CD4-positive, alpha-beta T cell (primary cell): ENCODE measurements at regions not wholly inside any gene's neighbourhood (a gene's known extent, or its start where the extent isn't known, plus 50 kb on each side); places are given as distances from the start of the nearest gene placed in this dataset.
"Not testable (repeated sequence)": the region's sequence is repeated elsewhere in the genome, so short reads cannot be mapped to it uniquely, and the experiment has no call there.

ENCODE experiments used
- ATAC-seq: fragments of 200-7000 bp; cut with Tn5 transposase; one replicate; pipeline ENCODE4 v1.10.0; 2022; ENCODE audit warnings: mild to moderate bottlenecking; ENCODE audit not compliant: poor library complexity
- CTCF ChIA-PET: fragments of 350-600 bp; sonication (Branson Sonifier 250); formaldehyde crosslinking; loops from one replicate; lab custom pipeline; 2021; ENCODE audit warnings: antibody characterized with exemption, inconsistent platforms; lab: Charles Lee
- POLR2A ChIA-PET: fragments of 350-600 bp; sonication (Branson Sonifier 250); formaldehyde crosslinking; loops from one replicate; lab custom pipeline; 2021; ENCODE audit warnings: antibody characterized with exemption, inconsistent platforms; lab: Charles Lee
- DNase-seq, 14 experiments: peaks; one replicate each; pipeline ENCODE4 v3.0.0-alpha.2; 2013 to 2020; ENCODE audit warnings: mixed read lengths in 2 of 14
- H3K27ac ChIP-seq, 2 donors: one replicate each; pipeline versions ENCODE4 v1.5.1 to v1.7.0; 2013; ENCODE audit warnings: low read length in 2 of 2, low read depth in 1 of 2, mild to moderate bottlenecking in 1 of 2
- H3K27me3 ChIP-seq, 2 experiments: 1 replicate in 1 of 2; 2 replicates in 1 of 2; pipeline versions ENCODE4 v1.6.1 to v1.7.0; 2013; ENCODE audit warnings: low read length in 2 of 2, control low read depth in 1 of 2, mild to moderate bottlenecking in 1 of 2, moderate library complexity in 1 of 2; ENCODE audit not compliant: insufficient read depth in 2 of 2, control insufficient read depth in 1 of 2
- H3K36me3 ChIP-seq: one replicate; pipeline ENCODE4 v1.6.1; 2013; ENCODE audit warnings: low read length, control low read depth; ENCODE audit not compliant: insufficient read depth
- H3K4me1 ChIP-seq: one replicate; pipeline ENCODE4 v1.6.1; 2013; ENCODE audit warnings: low read length, control low read depth; ENCODE audit not compliant: insufficient read depth
- H3K4me3 ChIP-seq: one replicate; pipeline ENCODE4 v1.5.1; 2013; ENCODE audit warnings: mild to moderate bottlenecking, low read length, moderate library complexity
- H3K9me3 ChIP-seq, 2 experiments: 1 replicate in 1 of 2; 2 replicates in 1 of 2; pipeline versions ENCODE4 v1.6.1 to v1.7.0; 2013; ENCODE audit warnings: low read length in 2 of 2, mild to moderate bottlenecking in 2 of 2, control low read depth in 1 of 2, moderate library complexity in 1 of 2; ENCODE audit not compliant: control insufficient read depth in 1 of 2, insufficient read depth in 1 of 2
- H3K27ac Mint-ChIP-seq: one replicate; pipeline ENCODE4 v1.8.0; 2020; ENCODE audit warnings: mixed read lengths
- H3K27me3 Mint-ChIP-seq: one replicate; pipeline ENCODE4 v1.8.0; 2021; ENCODE audit warnings: mixed read lengths
- H3K36me3 Mint-ChIP-seq: one replicate; pipeline ENCODE4 v1.8.0; 2021; ENCODE audit warnings: low read depth, mixed read lengths
- H3K4me1 Mint-ChIP-seq: one replicate; pipeline ENCODE4 v1.8.0; 2021; ENCODE audit warnings: low read depth, mixed read lengths
- H3K4me3 Mint-ChIP-seq: one replicate; pipeline ENCODE4 v1.8.0; 2020; ENCODE audit warnings: mild to moderate bottlenecking, mixed read lengths
- H3K9me3 Mint-ChIP-seq: one replicate; pipeline ENCODE4 v1.8.0; 2020; ENCODE audit warnings: mixed read lengths
- intact Hi-C, 2 experiments: fragments of 100-400 bp; cut with DNase I in 1 of 2; cut with micrococcal nuclease in 1 of 2; formaldehyde crosslinking; loops; one replicate each; pipeline versions ENCODE4 v1.15.1 to v1.9.0; 2023 to 2025; cut with DNase I, micrococcal nuclease
- TF ChIP-seq, protein P1 (sequence below): fragments of 200-600 bp; IDR thresholded peaks from one replicate; pipeline ENCODE4 v1.8.0; 2022; ENCODE audit warnings: antibody characterized with exemption, mild to moderate bottlenecking

DNA sequence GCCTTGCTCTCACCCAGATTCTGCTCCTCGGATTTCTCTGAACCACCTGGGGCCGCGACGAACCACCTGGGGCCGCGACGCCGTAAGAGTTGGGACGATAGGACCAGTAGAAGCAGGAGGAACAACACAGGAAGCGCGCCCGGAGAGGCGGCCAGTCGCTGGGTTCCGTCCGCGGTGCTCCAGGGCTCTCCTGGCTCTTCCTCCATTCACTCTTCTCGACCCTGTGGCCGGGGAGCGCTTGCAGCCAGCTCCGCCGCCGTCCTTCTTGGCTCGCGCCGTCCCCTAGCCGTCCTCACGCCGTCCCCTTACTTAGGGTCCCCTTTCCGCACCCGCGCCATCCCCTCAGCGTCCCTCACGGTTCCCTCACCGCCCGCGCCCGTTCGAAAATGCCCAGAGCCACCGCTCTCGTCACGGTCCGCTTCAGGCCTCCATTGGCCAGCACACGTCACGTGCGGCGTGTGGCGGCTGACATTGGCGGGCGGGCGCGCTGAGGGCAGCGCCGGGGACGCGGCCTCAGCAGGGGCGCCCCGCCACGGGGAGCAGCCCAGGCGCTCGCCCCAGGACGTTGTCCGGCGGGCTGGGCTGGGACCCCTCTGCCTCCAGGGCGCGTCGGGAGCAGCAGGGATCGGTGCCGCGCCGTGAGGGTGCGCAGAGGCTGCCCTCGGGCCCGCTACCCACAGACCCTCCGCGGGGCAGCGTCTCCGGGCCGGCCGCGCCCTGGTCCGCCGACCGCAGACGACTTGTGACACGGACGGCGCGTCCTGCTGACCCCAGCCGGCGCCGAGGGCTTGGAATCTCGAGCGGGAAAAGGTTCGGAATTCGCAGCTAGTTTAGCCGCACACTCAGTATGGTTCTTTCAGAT is 53.7 kb upstream of the PTPDC1 start:
- Mint-ChIP-seq H3K4me1 (peaks cover 23% of the 10 kb centered on the region), H3K27me3 (no peaks in the 10 kb centered on the region), H3K36me3 (peaks cover 8% of the 10 kb centered on the region), H3K9me3 (no peaks in the 10 kb centered on the region), H3K4me3 (peak overlapping the region; percentile 94), H3K27ac (peak overlapping the region; percentile 76)
- H3K27me3 ChIP-seq: no peaks in the 10 kb centered on the region
- no peaks in the 10 kb centered on the region for H3K36me3 ChIP-seq
- intact Hi-C loops: loop anchor here (2.0 to 5.0 kb wide), 3 partner anchors 136 to 1913 kb away; partner anchors contain the start of gene SPTLC1 (in 1 of the 2)
- ChIA-PET POLR2A (interaction anchor here (0.6 to 1.3 kb wide), 2 partner anchors 135 to 1916 kb away, joined by 3 to 4 read pairs; partner anchors contain the start of gene SPTLC1), CTCF (no interaction called here)
- ATAC-seq (peak; percentile 99), DNase-seq (peak; percentile 53 to 90 (median 72))
- peak overlapping the region; percentile 74 for H3K4me3 ChIP-seq
- peaks cover 0 to 5% of the 10 kb centered on the region in 2 experiments for H3K9me3 ChIP-seq
- TF ChIP-seq, protein P1, sequence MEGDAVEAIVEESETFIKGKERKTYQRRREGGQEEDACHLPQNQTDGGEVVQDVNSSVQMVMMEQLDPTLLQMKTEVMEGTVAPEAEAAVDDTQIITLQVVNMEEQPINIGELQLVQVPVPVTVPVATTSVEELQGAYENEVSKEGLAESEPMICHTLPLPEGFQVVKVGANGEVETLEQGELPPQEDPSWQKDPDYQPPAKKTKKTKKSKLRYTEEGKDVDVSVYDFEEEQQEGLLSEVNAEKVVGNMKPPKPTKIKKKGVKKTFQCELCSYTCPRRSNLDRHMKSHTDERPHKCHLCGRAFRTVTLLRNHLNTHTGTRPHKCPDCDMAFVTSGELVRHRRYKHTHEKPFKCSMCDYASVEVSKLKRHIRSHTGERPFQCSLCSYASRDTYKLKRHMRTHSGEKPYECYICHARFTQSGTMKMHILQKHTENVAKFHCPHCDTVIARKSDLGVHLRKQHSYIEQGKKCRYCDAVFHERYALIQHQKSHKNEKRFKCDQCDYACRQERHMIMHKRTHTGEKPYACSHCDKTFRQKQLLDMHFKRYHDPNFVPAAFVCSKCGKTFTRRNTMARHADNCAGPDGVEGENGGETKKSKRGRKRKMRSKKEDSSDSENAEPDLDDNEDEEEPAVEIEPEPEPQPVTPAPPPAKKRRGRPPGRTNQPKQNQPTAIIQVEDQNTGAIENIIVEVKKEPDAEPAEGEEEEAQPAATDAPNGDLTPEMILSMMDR: no peak
- peak overlapping the region; percentile 18 to 46 for H3K27ac ChIP-seq
- H3K4me1 ChIP-seq: peaks cover 15% of the 10 kb centered on the region

DNA sequence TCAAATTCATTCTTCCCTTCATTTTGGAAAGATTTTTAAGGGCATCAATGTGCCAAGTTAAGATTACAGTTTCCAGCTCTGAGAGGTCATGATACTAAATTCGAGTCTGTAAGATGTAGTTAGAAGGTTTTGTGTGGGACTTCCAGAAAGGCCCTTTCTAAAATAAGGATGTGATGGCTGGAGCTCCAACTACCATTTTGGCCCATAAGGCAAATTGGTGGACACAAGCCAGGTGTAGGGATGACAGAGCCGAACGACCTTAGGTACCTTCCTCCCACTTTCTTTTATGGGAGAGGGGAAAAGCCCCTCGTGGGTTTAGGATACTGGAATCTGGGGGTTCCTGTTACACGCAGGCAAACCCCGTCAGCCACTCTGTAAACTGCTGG is 54.3 kb upstream of the PTPDC1 start:
- peak overlapping the region; percentile 94 for H3K4me3 Mint-ChIP-seq
- no peaks in the 10 kb centered on the region for H3K27me3 Mint-ChIP-seq
- DNase-seq (no peak), ATAC-seq (no peak)
- CTCF ChIA-PET: no interaction called here
- peaks cover 15% of the 10 kb centered on the region for H3K4me1 ChIP-seq
- TF ChIP-seq, protein P1: no peak
- peaks cover 0 to 5% of the 10 kb centered on the region in 2 experiments for H3K9me3 ChIP-seq
- H3K27ac Mint-ChIP-seq: peak overlapping the region; percentile 76
- peaks cover 23% of the 10 kb centered on the region for H3K4me1 Mint-ChIP-seq
- peak overlapping the region in 1 of 2 donors; percentile 18 for H3K27ac ChIP-seq
- intact Hi-C loops: loop anchor here (2.0 to 5.0 kb wide), 3 partner anchors 137 to 1913 kb away; partner anchors contain the start of gene SPTLC1 (in 1 of the 2)
- peaks cover 8% of the 10 kb centered on the region for H3K36me3 Mint-ChIP-seq
- H3K27me3 ChIP-seq: no peaks in the 10 kb centered on the region
- POLR2A ChIA-PET: no interaction called here
- H3K36me3 ChIP-seq: no peaks in the 10 kb centered on the region
- peak overlapping the region; percentile 74 for H3K4me3 ChIP-seq
- H3K9me3 Mint-ChIP-seq: peaks cover 1% of the 10 kb centered on the region

DNA sequence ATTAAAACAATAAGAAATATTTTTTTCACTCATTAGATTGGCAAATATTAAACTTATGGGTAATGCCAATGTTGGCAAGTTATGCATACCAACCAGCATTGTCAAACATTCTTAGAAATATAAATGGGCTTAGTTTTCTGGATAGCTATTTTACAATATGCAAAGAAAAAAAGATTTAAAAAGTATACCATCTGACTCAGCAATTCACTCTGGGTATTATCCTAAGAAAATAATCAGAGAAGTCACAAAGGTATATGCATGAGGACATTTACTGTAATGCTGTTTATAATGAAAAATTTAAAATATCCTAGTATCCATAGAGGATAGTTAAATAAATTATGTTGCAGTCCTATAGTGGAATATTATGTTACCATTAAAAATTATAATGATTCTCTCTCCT is 57.4 kb upstream of the PTPDC1 start:
- peaks cover 2% of the 10 kb centered on the region for H3K9me3 Mint-ChIP-seq
- no peak overlapping the region for H3K27ac Mint-ChIP-seq
- no peak overlapping the region for H3K4me3 ChIP-seq
- ATAC-seq (no peak), DNase-seq (no peak)
- H3K27me3 ChIP-seq: no peaks in the 10 kb centered on the region
- H3K36me3 ChIP-seq: no peaks in the 10 kb centered on the region
- intact Hi-C loops: no loop called here
- H3K36me3 Mint-ChIP-seq: peaks cover 8% of the 10 kb centered on the region
- TF ChIP-seq, protein P1: no peak
- H3K27ac ChIP-seq: no peak overlapping the region
- ChIA-PET CTCF (no interaction called here), POLR2A (no interaction called here)
- H3K9me3 ChIP-seq: peaks cover 0 to 5% of the 10 kb centered on the region in 2 experiments
- no peaks in the 10 kb centered on the region for H3K27me3 Mint-ChIP-seq
- no peak overlapping the region for H3K4me3 Mint-ChIP-seq
- peaks cover 22% of the 10 kb centered on the region for H3K4me1 Mint-ChIP-seq
- H3K4me1 ChIP-seq: peaks cover 15% of the 10 kb centered on the region

DNA sequence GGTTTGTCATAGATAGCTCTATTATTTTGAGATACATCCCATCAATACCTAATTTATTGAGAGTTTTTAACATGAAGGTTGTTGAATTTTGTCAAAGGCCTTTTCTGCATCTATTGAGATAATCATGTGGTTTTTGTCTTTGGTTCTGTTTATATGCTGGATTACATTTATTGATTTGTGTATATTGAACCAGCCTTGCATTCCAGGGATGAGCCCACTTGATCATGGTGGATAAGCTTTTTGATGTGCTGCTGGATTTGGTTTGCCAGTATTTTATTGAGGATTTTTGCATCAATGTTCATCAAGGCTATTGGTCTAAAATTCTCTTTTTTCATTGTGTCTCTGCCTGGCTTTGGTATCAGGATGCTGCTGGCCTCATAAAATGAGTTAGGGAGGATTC is 61.8 kb upstream of the PTPDC1 start:
- H3K4me1 Mint-ChIP-seq, H3K27me3 ChIP-seq, intact Hi-C loops, CTCF ChIA-PET, POLR2A ChIA-PET, H3K9me3 Mint-ChIP-seq, H3K9me3 ChIP-seq, DNase-seq, H3K4me3 ChIP-seq, H3K27ac ChIP-seq, ATAC-seq, H3K4me1 ChIP-seq, H3K27me3 Mint-ChIP-seq, H3K36me3 Mint-ChIP-seq, H3K27ac Mint-ChIP-seq, H3K4me3 Mint-ChIP-seq, H3K36me3 ChIP-seq: not testable (repeated sequence)

DNA sequence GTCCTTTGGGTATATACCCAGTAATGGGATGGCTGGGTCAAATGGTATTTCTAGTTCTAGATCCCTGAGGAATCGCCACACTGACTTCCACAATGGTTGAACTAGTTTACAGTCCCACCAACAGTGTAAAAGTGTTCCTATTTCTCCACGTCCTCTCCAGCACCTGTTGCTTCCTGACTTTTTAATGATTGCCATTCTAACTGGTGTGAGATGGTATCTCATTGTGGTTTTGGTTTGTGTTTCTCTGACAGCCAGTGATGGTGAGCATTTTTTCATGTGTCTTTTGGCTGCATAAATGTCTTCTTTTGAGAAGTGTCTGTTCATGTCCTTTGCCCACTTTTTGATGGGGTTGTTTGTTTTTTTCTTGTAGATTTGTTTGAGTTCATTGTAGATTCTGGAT is 63.4 kb upstream of the PTPDC1 start:
- H3K4me3 Mint-ChIP-seq, H3K27ac Mint-ChIP-seq, H3K9me3 Mint-ChIP-seq, H3K27me3 ChIP-seq, H3K27ac ChIP-seq, H3K9me3 ChIP-seq, H3K4me3 ChIP-seq, ATAC-seq, intact Hi-C loops, H3K4me1 Mint-ChIP-seq, POLR2A ChIA-PET, H3K27me3 Mint-ChIP-seq, H3K36me3 ChIP-seq, CTCF ChIA-PET, H3K4me1 ChIP-seq, DNase-seq, H3K36me3 Mint-ChIP-seq: not testable (repeated sequence)
